Inferior parietal cortex (tissue), 1 donor: ENCODE measurements at regions not wholly inside any gene's neighbourhood (a gene's known extent, or its start where the extent isn't known, plus 50 kb on each side); places are given as distances from the start of the nearest gene placed in this dataset.
"Not testable (repeated sequence)": the region's sequence is repeated elsewhere in the genome, so short reads cannot be mapped to it uniquely, and the experiment has no call there.

ENCODE experiments used
- DNase-seq: peaks from one replicate; pipeline ENCODE4 v3.0.0-alpha.2; 2016; ENCODE audit errors: extremely low spot score

- no peak for DNase-seq
Measured at GRCh38 chr7:19957664-19958063, 184.2 kb upstream of the TMEM196 start.

- not testable (repeated sequence) for DNase-seq
Measured at GRCh38 chr7:19954166-19954565, 180.7 kb upstream of the TMEM196 start.

GRCh38 chr7:19953411-19953810 lies 180.0 kb upstream of the TMEM196 start:
- not testable (repeated sequence) for DNase-seq

GRCh38 chr7:19948160-19948559 lies 174.7 kb upstream of the TMEM196 start:
- no peak for DNase-seq

GRCh38 chr7:19944363-19945120 lies 171.1 kb upstream of the TMEM196 start:
- no peak for DNase-seq

GRCh38 chr7:19939746-19940145 lies 166.3 kb upstream of the TMEM196 start:
- no peak for DNase-seq

GRCh38 chr7:19932549-19933249 lies 159.3 kb upstream of the TMEM196 start:
- DNase-seq: no peak

- no peak for DNase-seq
Measured at GRCh38 chr7:19930851-19931250, 157.4 kb upstream of the TMEM196 start.

GRCh38 chr7:19930051-19930450 lies 156.6 kb upstream of the TMEM196 start:
- no peak for DNase-seq

- peak; percentile 15 for DNase-seq
Measured at GRCh38 chr7:19928247-19928646, 154.8 kb upstream of the TMEM196 start.

- DNase-seq: no peak
Measured at GRCh38 chr7:19920705-19921104, 147.3 kb upstream of the TMEM196 start.

GRCh38 chr7:19920166-19920565 lies 146.7 kb upstream of the TMEM196 start:
- DNase-seq: no peak

GRCh38 chr7:19919261-19920095 lies 146.1 kb upstream of the TMEM196 start:
- DNase-seq: peak; percentile 35

- no peak for DNase-seq
Measured at GRCh38 chr7:19916046-19916445, 142.6 kb upstream of the TMEM196 start.

- DNase-seq: no peak
Measured at GRCh38 chr7:19915596-19915995, 142.2 kb upstream of the TMEM196 start.

GRCh38 chr7:19914866-19915265 lies 141.4 kb upstream of the TMEM196 start:
- DNase-seq: no peak

GRCh38 chr7:19900118-19900517 lies 126.7 kb upstream of the TMEM196 start:
- DNase-seq: no peak

GRCh38 chr7:19899529-19899928 lies 126.1 kb upstream of the TMEM196 start:
- DNase-seq: no peak

- not testable (repeated sequence) for DNase-seq
Measured at GRCh38 chr7:19882893-19883292, 109.5 kb upstream of the TMEM196 start.

GRCh38 chr7:19872094-19872493 lies 98.7 kb upstream of the TMEM196 start:
- DNase-seq: no peak

- DNase-seq: no peak
Measured at GRCh38 chr7:19871102-19871501, 97.7 kb upstream of the TMEM196 start.

- DNase-seq: no peak
Measured at GRCh38 chr7:19869979-19870378, 96.6 kb upstream of the TMEM196 start.
